K562 (cell line): ENCODE measurements at regions not wholly inside any gene's neighbourhood (a gene's known extent, or its start where the extent isn't known, plus 50 kb on each side); places are given as distances from the start of the nearest gene placed in this dataset.

Experiments used
- ATAC-seq: fragments of 200-7000 bp; cut with Tn5 transposase; 3 replicates; pipeline ENCODE4 v1.9.1; 2020; ENCODE audit warnings: moderate library complexity
- BruUV-seq: library from RNA; stranded (reverse); fragments of 400-500 nt; replicated peaks from 2 replicates; lab custom pipeline; 2021; lab: Mats Ljungman, UMichigan
- CTCF ChIA-PET: fragments of 300-600 bp; formaldehyde crosslinking; extraction: SDS; loops from one replicate; lab custom pipeline; 2021; ENCODE audit warnings: low intra/inter-chr PET ratio; lab: Yijun Ruan, JAX
- POLR2A ChIA-PET: fragments of 300-600, 350-650 bp; sonication (Branson Sonifier 250); formaldehyde crosslinking; extraction: SDS; loops from one replicate; lab custom pipeline; 2021; ENCODE audit warnings: antibody characterized with exemption, inconsistent platforms; lab: Yijun Ruan, JAX
- DNase-seq, 4 experiments: peaks; one replicate each; pipeline versions ENCODE4 v3.0.0 to v3.0.0-alpha.2; 2011 to 2018; ENCODE audit warnings: low spot score in 3 of 4, mixed read lengths in 3 of 4; ENCODE audit errors: extremely low read depth in 1 of 4
- FAIRE-seq: peaks from 2 replicates; lab custom pipeline; 2011; peaks lifted over from hg19 to GRCh38; lab: Jason Lieb, UNC
- H2AFZ ChIP-seq: 2 replicates; pipeline ENCODE4 v1.6.0; 2011; ENCODE audit warnings: low read depth, low read length, control low read depth, inconsistent platforms
- H3K27ac ChIP-seq: fragments of 200-600 bp; 3 replicates; pipeline ENCODE4 v1.8.0; 2011; ENCODE audit warnings: low read depth, mild to moderate bottlenecking, control low read depth, inconsistent platforms, low read length, moderate library complexity, mixed read lengths; ENCODE audit errors: extremely low read depth
- H3K27me3 ChIP-seq, 2 experiments: fragments of 300-600 bp in 1 of 2; 2 replicates in 1 of 2; 3 replicates in 1 of 2; pipeline versions ENCODE4 v1.6.0 to v1.8.0; 2011; ENCODE audit warnings: inconsistent platforms in 2 of 2, low read length in 2 of 2, mild to moderate bottlenecking in 1 of 2, mixed read lengths in 1 of 2, moderate library complexity in 1 of 2; ENCODE audit not compliant: control insufficient read depth in 2 of 2, insufficient read depth in 2 of 2
- H3K36me3 ChIP-seq: fragments of 300-600 bp; 3 replicates; pipeline ENCODE4 v1.8.0; 2011; ENCODE audit warnings: mild to moderate bottlenecking, low read length, inconsistent platforms; ENCODE audit not compliant: control insufficient read depth, insufficient read depth
- H3K4me1 ChIP-seq, 2 experiments: fragments of 200-600 bp in 1 of 2; replicated peaks in 1 of 2; 2 replicates in 1 of 2; 3 replicates in 1 of 2; pipeline versions ENCODE4 v1.5.1 to v1.8.0; 2011; ENCODE audit warnings: inconsistent platforms in 2 of 2, low read length in 2 of 2, mild to moderate bottlenecking in 1 of 2, mixed read lengths in 1 of 2, moderate library complexity in 1 of 2; ENCODE audit not compliant: control insufficient read depth in 2 of 2, insufficient read depth in 2 of 2
- H3K4me2 ChIP-seq: 2 replicates; pipeline ENCODE4 v1.6.1; 2011; ENCODE audit warnings: low read length, control low read depth, inconsistent platforms, mixed read lengths; ENCODE audit not compliant: insufficient read depth
- H3K4me3 ChIP-seq: fragments of 200-600 bp; sonication (generic), shearing (Covaris generic); 2 replicates; pipeline ENCODE4 v1.5.1; 2016; ENCODE audit warnings: control low read depth, inconsistent platforms
- H3K79me2 ChIP-seq: fragments of 200-600 bp; 3 replicates; pipeline ENCODE4 v1.8.0; 2011; ENCODE audit warnings: low read length, inconsistent platforms; ENCODE audit not compliant: control insufficient read depth, insufficient read depth
- H3K9ac ChIP-seq, 2 experiments: 2 replicates each; pipeline versions ENCODE4 v1.6.0 to v1.6.1; 2011; ENCODE audit warnings: low read depth in 2 of 2, low read length in 2 of 2, control low read depth in 1 of 2, inconsistent platforms in 1 of 2, mild to moderate bottlenecking in 1 of 2, mixed read lengths in 1 of 2; ENCODE audit not compliant: insufficient read depth in 1 of 2
- H3K9me1 ChIP-seq: one replicate; pipeline ENCODE4 v1.6.0; 2011; ENCODE audit warnings: inconsistent platforms, mild to moderate bottlenecking, low read length, moderate library complexity; ENCODE audit not compliant: control insufficient read depth, insufficient read depth
- H3K9me3 ChIP-seq: replicated peaks from 2 replicates; pipeline ENCODE4 v1.5.1; 2011; ENCODE audit warnings: low read depth, low read length, inconsistent platforms; ENCODE audit not compliant: control insufficient read depth, insufficient read depth
- H4K20me1 ChIP-seq: replicated peaks from 2 replicates; pipeline ENCODE4 v1.6.1; 2011; ENCODE audit warnings: low read length, inconsistent platforms, mixed read lengths; ENCODE audit not compliant: control insufficient read depth, insufficient read depth
- BRD4 ChIP-seq: fragments of 200-600 bp; sonication (generic); IDR thresholded peaks from 2 replicates; pipeline ENCODE4 v1.6.1; 2017; ENCODE audit warnings: inconsistent platforms
- CBFB ChIP-seq: sonication (generic); formaldehyde crosslinking; IDR thresholded peaks from 2 replicates; pipeline ENCODE4 v1.4.0; 2020; ENCODE audit warnings: mild to moderate bottlenecking, missing genetic modification reagents
- ERF ChIP-seq: fragments of 450-650 bp; formaldehyde crosslinking; IDR thresholded peaks from 2 replicates; pipeline ENCODE4 v1.4.0; 2020; ENCODE audit warnings: mild to moderate bottlenecking, mixed read lengths
- ETS2 ChIP-seq: IDR thresholded peaks from 2 replicates; pipeline ENCODE4 v1.6.1; 2016; ENCODE audit warnings: borderline replicate concordance, missing genetic modification characterization, mild to moderate bottlenecking, moderate library complexity, missing compliant biosample characterization; ENCODE audit not compliant: poor library complexity, severe bottlenecking
- HOXB6 ChIP-seq: fragments of 250-450 bp; sonication (Bioruptor Pico); IDR thresholded peaks from 2 replicates; pipeline ENCODE4 v1.5.1; 2022; ENCODE audit warnings: mild to moderate bottlenecking, borderline replicate concordance
- IRF2 ChIP-seq: sonication (generic); formaldehyde crosslinking; IDR thresholded peaks from 2 replicates; pipeline ENCODE4 v1.8.1; 2022; ENCODE audit warnings: mild to moderate bottlenecking, missing genetic modification reagents
- IRF9 ChIP-seq: fragments of 450-650 bp; IDR thresholded peaks from 2 replicates; pipeline ENCODE4 v1.6.1; 2016; ENCODE audit warnings: missing biosample characterization, missing genetic modification characterization
- KHSRP ChIP-seq: fragments of 450-650 bp; IDR thresholded peaks from 2 replicates; pipeline ENCODE4 v1.6.1; 2017
- MCM3 ChIP-seq: fragments of 450-650 bp; IDR thresholded peaks from 2 replicates; pipeline ENCODE4 v1.6.1; 2016
- MTA2 ChIP-seq: fragments of 450-650 bp; IDR thresholded peaks from 2 replicates; pipeline ENCODE4 v1.6.1; 2016; ENCODE audit warnings: low read depth
- NKRF ChIP-seq: fragments of 450-650 bp; IDR thresholded peaks from 2 replicates; pipeline ENCODE4 v1.6.1; 2016; ENCODE audit warnings: borderline replicate concordance
- RBM14 ChIP-seq: fragments of 200-400 bp; formaldehyde crosslinking; IDR thresholded peaks from 2 replicates; pipeline ENCODE4 v1.6.1; 2018; ENCODE audit warnings: low read depth, mild to moderate bottlenecking, low read length, moderate library complexity, borderline replicate concordance; ENCODE audit not compliant: insufficient read depth
- SMARCC2 ChIP-seq: fragments of 450-650 bp; IDR thresholded peaks from 2 replicates; pipeline ENCODE4 v1.6.1; 2017; ENCODE audit warnings: antibody characterized with exemption, moderate library complexity, mild to moderate bottlenecking, low read depth
- STAT5B ChIP-seq: fragments of 250-450 bp; sonication (Bioruptor Pico); IDR thresholded peaks from 2 replicates; pipeline ENCODE4 v1.8.0; 2021; ENCODE audit warnings: mild to moderate bottlenecking, inconsistent platforms
- ZC3H8 ChIP-seq: fragments of 450-650 bp; IDR thresholded peaks from 2 replicates; pipeline ENCODE4 v1.6.1; 2017
- ZNF398 ChIP-seq: fragments of 250-450 bp; sonication (Bioruptor Pico); IDR thresholded peaks from 2 replicates; pipeline ENCODE4 v1.8.0; 2021; ENCODE audit warnings: moderate library complexity, mild to moderate bottlenecking, inconsistent platforms
- ZNF436 ChIP-seq: fragments of 250-450, 450-650 bp; sonication (Bioruptor Pico); formaldehyde crosslinking; IDR thresholded peaks from 2 replicates; pipeline ENCODE4 v1.7.0; 2020; ENCODE audit warnings: mild to moderate bottlenecking
- ZNF717 ChIP-seq: fragments of 250-450 bp; sonication (Bioruptor Pico); IDR thresholded peaks from 2 replicates; pipeline ENCODE4 v1.5.0; 2021
- ZSCAN29 ChIP-seq: fragments of 450-650 bp; IDR thresholded peaks from 2 replicates; pipeline ENCODE4 v1.6.1; 2017
- ZZZ3 ChIP-seq: fragments of 450-650 bp; IDR thresholded peaks from 2 replicates; pipeline ENCODE4 v1.6.1; 2016; ENCODE audit warnings: antibody characterized with exemption, mild to moderate bottlenecking, moderate library complexity
- WGBS: fragments of 100-300 bp; shearing (Covaris generic); methylation state at CpG from one replicate; pipeline ENCODE4 v1.1.6; 2016; ENCODE audit warnings: low coverage, mixed read lengths; ENCODE audit not compliant: insufficient coverage; ENCODE audit errors: missing lambda C conversion rate; 5-methylcytosine and 5-hydroxymethylcytosine counted together
- in situ Hi-C: fragments of 300-500 bp; cut with MboI; formaldehyde crosslinking; loops from 4 replicates; pipeline ENCODE4 v1.15.0; 2018; ENCODE audit warnings: inconsistent platforms, mixed read lengths
- intact Hi-C: fragments of 100-400 bp; cut with micrococcal nuclease; formaldehyde crosslinking; loops from 2 replicates; pipeline ENCODE4 v1.14.2; 2022

- no peak for TF ChIP-seq ZNF398 (CRISPR knock-in tag)
- TF ChIP-seq ZNF717 (CRISPR knock-in tag), result no peak
- TF ChIP-seq CBFB (CRISPR knock-in tag), result no peak
- no peak for TF ChIP-seq ETS2 (tag)
- TF ChIP-seq ZC3H8, result no peak
- TF ChIP-seq ZSCAN29, result no peak
These were observed 125.5 kb downstream of the SPRY1 start (continued) for GRCh38 chr4:123522081-123522480.

GRCh38 chr4:123522646-123523045, 126.1 kb downstream of the SPRY1 start:
- Histone ChIP-seq H2AFZ (no peak overlapping the region), H3K4me2 (no peak overlapping the region), H3K9ac (no peak overlapping the region), H3K9me1 (no peaks in the 10 kb centered on the region), H3K27ac (no peak overlapping the region), H3K9me3 (no peaks in the 10 kb centered on the region), H3K36me3 (no peaks in the 10 kb centered on the region), H3K4me1 (no peaks in the 10 kb centered on the region), H4K20me1 (no peaks in the 10 kb centered on the region), H3K27me3 (no peaks in the 10 kb centered on the region), H3K4me3 (no peak overlapping the region), H3K79me2 (no peaks in the 10 kb centered on the region)
- ChIA-PET CTCF (no interaction called here), POLR2A (interaction anchor here (0.8 kb wide), 1 partner anchor 14 kb away, joined by 3 read pairs; no protein-coding TSS in a partner anchor)
- no TSS peak for BruUV-seq
- FAIRE-seq (no peak), DNase-seq (no peak), ATAC-seq (no peak)
- TF ChIP-seq SMARCC2, result no peak
- TF ChIP-seq MTA2, result no peak
- no peak for TF ChIP-seq IRF9 (tag)
- TF ChIP-seq HOXB6 (CRISPR knock-in tag), result no peak
- TF ChIP-seq IRF2, result no peak
- no peak for TF ChIP-seq ZNF436 (CRISPR knock-in tag)
- TF ChIP-seq MCM3, result no peak
- TF ChIP-seq STAT5B (CRISPR knock-in tag), result no peak
- TF ChIP-seq ZZZ3, result no peak
- TF ChIP-seq BRD4, result no peak
- no peak for TF ChIP-seq NKRF
- no peak for TF ChIP-seq KHSRP
- no peak for TF ChIP-seq RBM14
- no peak for TF ChIP-seq ERF (CRISPR knock-in tag)
- 5% methylated on average over 3 of the region's 3 CpGs for WGBS
- intact Hi-C loops, result no loop called here
- in situ Hi-C loops, result no loop called here
